K562 (cell line): ENCODE measurements at regions not wholly inside any gene's neighbourhood (a gene's known extent, or its start where the extent isn't known, plus 50 kb on each side); places are given as distances from the start of the nearest gene placed in this dataset.
"Not testable (repeated sequence)": the region's sequence is repeated elsewhere in the genome, so short reads cannot be mapped to it uniquely, and the experiment has no call there.

Source experiments
- ATAC-seq: fragments of 200-7000 bp; cut with Tn5 transposase; 3 replicates; pipeline ENCODE4 v1.9.1; 2020; ENCODE audit warnings: moderate library complexity
- BruUV-seq: library from RNA; stranded (reverse); fragments of 400-500 nt; replicated peaks from 2 replicates; lab custom pipeline; 2021; lab: Mats Ljungman, UMichigan
- CTCF ChIA-PET: fragments of 300-600 bp; formaldehyde crosslinking; extraction: SDS; loops from one replicate; lab custom pipeline; 2021; ENCODE audit warnings: low intra/inter-chr PET ratio; lab: Yijun Ruan, JAX
- POLR2A ChIA-PET: fragments of 300-600, 350-650 bp; sonication (Branson Sonifier 250); formaldehyde crosslinking; extraction: SDS; loops from one replicate; lab custom pipeline; 2021; ENCODE audit warnings: antibody characterized with exemption, inconsistent platforms; lab: Yijun Ruan, JAX
- DNase-seq, 4 experiments: peaks; one replicate each; pipeline versions ENCODE4 v3.0.0 to v3.0.0-alpha.2; 2011 to 2018; ENCODE audit warnings: low spot score in 3 of 4, mixed read lengths in 3 of 4; ENCODE audit errors: extremely low read depth in 1 of 4
- FAIRE-seq: peaks from 2 replicates; lab custom pipeline; 2011; peaks lifted over from hg19 to GRCh38; lab: Jason Lieb, UNC
- H2AFZ ChIP-seq: 2 replicates; pipeline ENCODE4 v1.6.0; 2011; ENCODE audit warnings: low read depth, low read length, control low read depth, inconsistent platforms
- H3K27ac ChIP-seq: fragments of 200-600 bp; 3 replicates; pipeline ENCODE4 v1.8.0; 2011; ENCODE audit warnings: low read depth, mild to moderate bottlenecking, control low read depth, inconsistent platforms, low read length, moderate library complexity, mixed read lengths; ENCODE audit errors: extremely low read depth
- H3K27me3 ChIP-seq, 2 experiments: fragments of 300-600 bp in 1 of 2; 2 replicates in 1 of 2; 3 replicates in 1 of 2; pipeline versions ENCODE4 v1.6.0 to v1.8.0; 2011; ENCODE audit warnings: inconsistent platforms in 2 of 2, low read length in 2 of 2, mild to moderate bottlenecking in 1 of 2, mixed read lengths in 1 of 2, moderate library complexity in 1 of 2; ENCODE audit not compliant: control insufficient read depth in 2 of 2, insufficient read depth in 2 of 2
- H3K36me3 ChIP-seq: fragments of 300-600 bp; 3 replicates; pipeline ENCODE4 v1.8.0; 2011; ENCODE audit warnings: mild to moderate bottlenecking, low read length, inconsistent platforms; ENCODE audit not compliant: control insufficient read depth, insufficient read depth
- H3K4me1 ChIP-seq, 2 experiments: fragments of 200-600 bp in 1 of 2; replicated peaks in 1 of 2; 2 replicates in 1 of 2; 3 replicates in 1 of 2; pipeline versions ENCODE4 v1.5.1 to v1.8.0; 2011; ENCODE audit warnings: inconsistent platforms in 2 of 2, low read length in 2 of 2, mild to moderate bottlenecking in 1 of 2, mixed read lengths in 1 of 2, moderate library complexity in 1 of 2; ENCODE audit not compliant: control insufficient read depth in 2 of 2, insufficient read depth in 2 of 2
- H3K4me2 ChIP-seq: 2 replicates; pipeline ENCODE4 v1.6.1; 2011; ENCODE audit warnings: low read length, control low read depth, inconsistent platforms, mixed read lengths; ENCODE audit not compliant: insufficient read depth
- H3K4me3 ChIP-seq: fragments of 200-600 bp; sonication (generic), shearing (Covaris generic); 2 replicates; pipeline ENCODE4 v1.5.1; 2016; ENCODE audit warnings: control low read depth, inconsistent platforms
- H3K79me2 ChIP-seq: fragments of 200-600 bp; 3 replicates; pipeline ENCODE4 v1.8.0; 2011; ENCODE audit warnings: low read length, inconsistent platforms; ENCODE audit not compliant: control insufficient read depth, insufficient read depth
- H3K9ac ChIP-seq, 2 experiments: 2 replicates each; pipeline versions ENCODE4 v1.6.0 to v1.6.1; 2011; ENCODE audit warnings: low read depth in 2 of 2, low read length in 2 of 2, control low read depth in 1 of 2, inconsistent platforms in 1 of 2, mild to moderate bottlenecking in 1 of 2, mixed read lengths in 1 of 2; ENCODE audit not compliant: insufficient read depth in 1 of 2
- H3K9me1 ChIP-seq: one replicate; pipeline ENCODE4 v1.6.0; 2011; ENCODE audit warnings: inconsistent platforms, mild to moderate bottlenecking, low read length, moderate library complexity; ENCODE audit not compliant: control insufficient read depth, insufficient read depth
- H3K9me3 ChIP-seq: replicated peaks from 2 replicates; pipeline ENCODE4 v1.5.1; 2011; ENCODE audit warnings: low read depth, low read length, inconsistent platforms; ENCODE audit not compliant: control insufficient read depth, insufficient read depth
- H4K20me1 ChIP-seq: replicated peaks from 2 replicates; pipeline ENCODE4 v1.6.1; 2011; ENCODE audit warnings: low read length, inconsistent platforms, mixed read lengths; ENCODE audit not compliant: control insufficient read depth, insufficient read depth
- BCL6 ChIP-seq: fragments of 250-450 bp; sonication (Bioruptor Pico); IDR thresholded peaks from 2 replicates; pipeline ENCODE4 v1.4.0; 2020
- CBX2 ChIP-seq: fragments of 200-600 bp; sonication (generic); IDR thresholded peaks from one replicate; pipeline ENCODE4 v1.6.1; 2012; ENCODE audit warnings: mild to moderate bottlenecking, low read length, inconsistent platforms; ENCODE audit not compliant: insufficient read depth, poor library complexity, severe bottlenecking
- CHD2 ChIP-seq: IDR thresholded peaks from 2 replicates; pipeline ENCODE4 v1.6.1; 2011; ENCODE audit warnings: low read depth, low read length
- FOXJ2 ChIP-seq: fragments of 200-800 bp; sonication (Bioruptor generic); IDR thresholded peaks from 2 replicates; pipeline ENCODE4 v1.6.1; 2016; ENCODE audit warnings: missing genetic modification characterization, missing compliant biosample characterization
- FOXK1 ChIP-seq: sonication (generic); formaldehyde crosslinking; IDR thresholded peaks from 2 replicates; pipeline ENCODE4 v1.8.0; 2022; ENCODE audit warnings: missing genetic modification reagents, mild to moderate bottlenecking, borderline replicate concordance
- HDAC6 ChIP-seq: IDR thresholded peaks from 2 replicates; pipeline ENCODE4 v1.6.1; 2012; ENCODE audit warnings: low read depth, mild to moderate bottlenecking, control low read depth, inconsistent platforms, low read length, moderate library complexity
- MAFF ChIP-seq: IDR thresholded peaks from 2 replicates; pipeline ENCODE4 v1.6.1; 2012; ENCODE audit warnings: low read length, improper control_type of control experiment
- MAFG ChIP-seq: fragments of 450-650 bp; conservative IDR thresholded peaks from 2 replicates; pipeline ENCODE4 v1.6.1; 2016; ENCODE audit warnings: missing genetic modification characterization, missing compliant biosample characterization
- NR2F6 ChIP-seq: fragments of 450-650 bp; formaldehyde crosslinking; IDR thresholded peaks from 2 replicates; pipeline ENCODE4 v1.4.0; 2020; ENCODE audit warnings: mild to moderate bottlenecking
- SMC3 ChIP-seq: conservative IDR thresholded peaks from 2 replicates; pipeline ENCODE4 v1.6.1; 2011; ENCODE audit warnings: low read depth, low read length, improper control_type of control experiment; ENCODE audit not compliant: insufficient read depth
- SRSF7 ChIP-seq: fragments of 200-400 bp; formaldehyde crosslinking; optimal IDR thresholded peaks from 2 replicates; pipeline ENCODE3; 2017; ENCODE audit warnings: mild to moderate bottlenecking, low read depth, low read length
- ZNF212 ChIP-seq: fragments of 450-650 bp; formaldehyde crosslinking; IDR thresholded peaks from 2 replicates; pipeline ENCODE4 v1.4.0; 2020; ENCODE audit warnings: mild to moderate bottlenecking
- WGBS: fragments of 100-300 bp; shearing (Covaris generic); methylation state at CpG from one replicate; pipeline ENCODE4 v1.1.6; 2016; ENCODE audit warnings: low coverage, mixed read lengths; ENCODE audit not compliant: insufficient coverage; ENCODE audit errors: missing lambda C conversion rate; 5-methylcytosine and 5-hydroxymethylcytosine counted together
- in situ Hi-C: fragments of 300-500 bp; cut with MboI; formaldehyde crosslinking; loops from 4 replicates; pipeline ENCODE4 v1.15.0; 2018; ENCODE audit warnings: inconsistent platforms, mixed read lengths
- intact Hi-C: fragments of 100-400 bp; cut with micrococcal nuclease; formaldehyde crosslinking; loops from 2 replicates; pipeline ENCODE4 v1.14.2; 2022
- TF ChIP-seq, protein P1 (sequence below): fragments of 250-450 bp; sonication (Bioruptor Pico); IDR thresholded peaks from 2 replicates; pipeline ENCODE4 v1.9.0; 2021; ENCODE audit warnings: mild to moderate bottlenecking, inconsistent platforms
- TF ChIP-seq, protein P2 (sequence below): fragments of 250-450 bp; sonication (Bioruptor Pico); IDR thresholded peaks from 2 replicates; pipeline ENCODE4 v1.8.0; 2022; ENCODE audit warnings: inconsistent platforms
- TF ChIP-seq, protein P3 (sequence below): fragments of 250-450 bp; sonication (Bioruptor Pico); IDR thresholded peaks from 2 replicates; pipeline ENCODE4 v1.6.1; 2021; ENCODE audit warnings: mild to moderate bottlenecking

DNA sequence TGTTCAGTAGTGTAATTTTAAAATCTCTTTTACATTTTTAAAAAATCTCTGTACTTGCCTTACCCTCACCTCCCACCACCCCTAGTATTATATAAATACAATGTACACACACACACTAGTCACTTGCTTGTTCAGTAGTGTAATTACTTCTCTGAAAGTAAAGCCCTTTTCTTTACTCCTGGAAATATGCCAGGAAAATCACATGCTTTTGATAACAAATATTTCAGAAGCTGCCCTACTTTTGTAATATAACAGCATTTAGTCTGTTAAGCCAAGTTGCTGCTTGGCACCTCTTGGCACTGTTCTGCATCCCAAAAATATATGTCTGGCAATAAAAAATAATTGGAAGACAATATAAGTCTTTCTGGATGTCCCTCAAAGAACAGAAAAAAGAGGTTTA lies 172.8 kb upstream of the APOOL start:
- no TSS peak for BruUV-seq
- CTCF ChIA-PET: no interaction called here

DNA sequence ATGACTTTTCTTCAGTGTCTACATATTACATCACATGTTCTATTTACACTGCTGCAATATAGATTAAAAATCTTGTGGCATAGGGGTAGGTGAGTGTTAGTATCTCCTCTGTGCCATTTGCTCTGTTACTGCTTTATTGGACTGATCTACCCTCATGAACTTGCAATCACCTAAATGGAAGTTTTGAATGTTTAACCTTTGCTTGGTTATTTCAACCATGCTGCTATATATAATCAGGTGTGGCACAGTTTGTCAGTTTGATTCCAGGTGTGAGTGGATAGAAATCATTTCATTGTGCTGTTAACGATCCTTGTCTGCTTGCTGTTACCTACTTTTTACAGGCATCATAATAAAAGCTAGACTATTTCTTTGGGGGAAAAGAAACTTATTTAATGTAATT lies 157.1 kb upstream of the APOOL start:
- H3K79me2 ChIP-seq, H3K9me3 ChIP-seq, ATAC-seq, H2AFZ ChIP-seq, POLR2A ChIA-PET, FAIRE-seq, intact Hi-C loops, in situ Hi-C loops, H3K9me1 ChIP-seq, H3K27ac ChIP-seq, H3K4me1 ChIP-seq, DNase-seq, H3K36me3 ChIP-seq, CTCF ChIA-PET, H3K4me2 ChIP-seq, H3K4me3 ChIP-seq, H3K9ac ChIP-seq, H4K20me1 ChIP-seq, BruUV-seq, H3K27me3 ChIP-seq: not testable (repeated sequence)
- 0% methylated on average over 1 of the region's 1 CpG for WGBS

More for the DNA sequence above, 172.8 kb upstream of the APOOL start:
- no peaks in the 10 kb centered on the region for H3K36me3 ChIP-seq
- H2AFZ ChIP-seq: no peak overlapping the region
- POLR2A ChIA-PET: no interaction called here
- FAIRE-seq (no peak), ATAC-seq (no peak), DNase-seq (no peak)
- intact Hi-C loops (no loop called here), in situ Hi-C loops (no loop called here)
- no peak overlapping the region for H3K9ac ChIP-seq
- no peak overlapping the region for H3K4me3 ChIP-seq
- H3K9me1 ChIP-seq: no peaks in the 10 kb centered on the region
- no peaks in the 10 kb centered on the region for H3K4me1 ChIP-seq
- H4K20me1 ChIP-seq: no peaks in the 10 kb centered on the region
- H3K79me2 ChIP-seq: no peaks in the 10 kb centered on the region
- H3K27me3 ChIP-seq: no peaks in the 10 kb centered on the region
- no peaks in the 10 kb centered on the region for H3K9me3 ChIP-seq
- no peak overlapping the region for H3K27ac ChIP-seq
- no peak overlapping the region for H3K4me2 ChIP-seq
- TF ChIP-seq SMC3 (no peak), HDAC6 (no peak), MAFF (no peak), CBX2 (no peak), SRSF7 (no peak), NR2F6 (CRISPR knock-in tag) (no peak), MAFG (no peak), CHD2 (no peak), ZNF212 (CRISPR knock-in tag) (no peak), FOXK1 (CRISPR knock-in tag) (no peak), FOXJ2 (tag) (no peak), BCL6 (no peak)
- TF ChIP-seq, protein P1, sequence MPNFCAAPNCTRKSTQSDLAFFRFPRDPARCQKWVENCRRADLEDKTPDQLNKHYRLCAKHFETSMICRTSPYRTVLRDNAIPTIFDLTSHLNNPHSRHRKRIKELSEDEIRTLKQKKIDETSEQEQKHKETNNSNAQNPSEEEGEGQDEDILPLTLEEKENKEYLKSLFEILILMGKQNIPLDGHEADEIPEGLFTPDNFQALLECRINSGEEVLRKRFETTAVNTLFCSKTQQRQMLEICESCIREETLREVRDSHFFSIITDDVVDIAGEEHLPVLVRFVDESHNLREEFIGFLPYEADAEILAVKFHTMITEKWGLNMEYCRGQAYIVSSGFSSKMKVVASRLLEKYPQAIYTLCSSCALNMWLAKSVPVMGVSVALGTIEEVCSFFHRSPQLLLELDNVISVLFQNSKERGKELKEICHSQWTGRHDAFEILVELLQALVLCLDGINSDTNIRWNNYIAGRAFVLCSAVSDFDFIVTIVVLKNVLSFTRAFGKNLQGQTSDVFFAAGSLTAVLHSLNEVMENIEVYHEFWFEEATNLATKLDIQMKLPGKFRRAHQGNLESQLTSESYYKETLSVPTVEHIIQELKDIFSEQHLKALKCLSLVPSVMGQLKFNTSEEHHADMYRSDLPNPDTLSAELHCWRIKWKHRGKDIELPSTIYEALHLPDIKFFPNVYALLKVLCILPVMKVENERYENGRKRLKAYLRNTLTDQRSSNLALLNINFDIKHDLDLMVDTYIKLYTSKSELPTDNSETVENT: no peak
- TF ChIP-seq, protein P2, sequence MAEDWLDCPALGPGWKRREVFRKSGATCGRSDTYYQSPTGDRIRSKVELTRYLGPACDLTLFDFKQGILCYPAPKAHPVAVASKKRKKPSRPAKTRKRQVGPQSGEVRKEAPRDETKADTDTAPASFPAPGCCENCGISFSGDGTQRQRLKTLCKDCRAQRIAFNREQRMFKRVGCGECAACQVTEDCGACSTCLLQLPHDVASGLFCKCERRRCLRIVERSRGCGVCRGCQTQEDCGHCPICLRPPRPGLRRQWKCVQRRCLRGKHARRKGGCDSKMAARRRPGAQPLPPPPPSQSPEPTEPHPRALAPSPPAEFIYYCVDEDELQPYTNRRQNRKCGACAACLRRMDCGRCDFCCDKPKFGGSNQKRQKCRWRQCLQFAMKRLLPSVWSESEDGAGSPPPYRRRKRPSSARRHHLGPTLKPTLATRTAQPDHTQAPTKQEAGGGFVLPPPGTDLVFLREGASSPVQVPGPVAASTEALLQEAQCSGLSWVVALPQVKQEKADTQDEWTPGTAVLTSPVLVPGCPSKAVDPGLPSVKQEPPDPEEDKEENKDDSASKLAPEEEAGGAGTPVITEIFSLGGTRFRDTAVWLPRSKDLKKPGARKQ (CRISPR knock-in tag): no peak
- TF ChIP-seq, protein P3, sequence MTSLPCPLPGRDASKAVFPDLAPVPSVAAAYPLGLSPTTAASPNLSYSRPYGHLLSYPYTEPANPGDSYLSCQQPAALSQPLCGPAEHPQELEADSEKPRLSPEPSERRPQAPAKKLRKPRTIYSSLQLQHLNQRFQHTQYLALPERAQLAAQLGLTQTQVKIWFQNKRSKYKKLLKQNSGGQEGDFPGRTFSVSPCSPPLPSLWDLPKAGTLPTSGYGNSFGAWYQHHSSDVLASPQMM (CRISPR knock-in tag): no peak
